HepG2 (cell line): ENCODE measurements at regions not wholly inside any gene's neighbourhood (a gene's known extent, or its start where the extent isn't known, plus 50 kb on each side); places are given as distances from the start of the nearest gene placed in this dataset.

ENCODE experiments used
- ATAC-seq: fragments of 200-7000 bp; cut with Tn5 transposase; 3 replicates; pipeline ENCODE4 v1.9.1; 2020; ENCODE audit warnings: mild to moderate bottlenecking, moderate library complexity
- BruUV-seq: library from RNA; stranded (reverse); fragments of 400-500 nt; replicated peaks from 2 replicates; lab custom pipeline; 2021; lab: Mats Ljungman, UMichigan
- CTCF ChIA-PET: fragments of 300-600 bp; formaldehyde crosslinking; extraction: SDS; loops from one replicate; lab custom pipeline; 2021; ENCODE audit warnings: low total read pairs, inconsistent platforms, low intra/inter-chr PET ratio; lab: Yijun Ruan, JAX
- POLR2A ChIA-PET: fragments of 350-600 bp; sonication (Branson Sonifier 250); formaldehyde crosslinking; loops from one replicate; lab custom pipeline; 2020; ENCODE audit warnings: antibody characterized with exemption, inconsistent platforms; lab: Yijun Ruan, JAX
- DNase-seq: peaks from one replicate; pipeline ENCODE4 v3.0.0-alpha.2; 2015; ENCODE audit warnings: low spot score
- FAIRE-seq: peaks from 3 replicates; lab custom pipeline; 2011; peaks lifted over from hg19 to GRCh38; lab: Jason Lieb, UNC
- H2AFZ ChIP-seq: one replicate; pipeline ENCODE4 v1.6.1; 2011; ENCODE audit warnings: low read length, inconsistent platforms
- H3K27ac ChIP-seq: fragments of 300-600 bp; 3 replicates; pipeline ENCODE4 v1.8.0; 2011; ENCODE audit warnings: mixed run types, mild to moderate bottlenecking, mixed read lengths, low read length, inconsistent platforms; ENCODE audit not compliant: insufficient read depth; ENCODE audit errors: extremely low read length
- H3K27me3 ChIP-seq, 2 experiments: fragments of 200-600 bp in 1 of 2; 2 replicates in 1 of 2; 3 replicates in 1 of 2; pipeline versions ENCODE4 v1.6.0 to v1.8.0; 2011; ENCODE audit warnings: low read length in 2 of 2, mild to moderate bottlenecking in 2 of 2, moderate library complexity in 2 of 2, inconsistent platforms in 1 of 2; ENCODE audit not compliant: insufficient read depth in 2 of 2, control insufficient read depth in 1 of 2
- H3K36me3 ChIP-seq, 2 experiments: fragments of 200-600 bp in 1 of 2; replicated peaks in 1 of 2; 2 replicates in 1 of 2; 3 replicates in 1 of 2; pipeline versions ENCODE4 v1.5.1 to v1.8.0; 2011; ENCODE audit warnings: low read length in 2 of 2, inconsistent platforms in 1 of 2; ENCODE audit not compliant: insufficient read depth in 2 of 2, control insufficient read depth in 1 of 2
- H3K4me1 ChIP-seq: 2 replicates; pipeline ENCODE4 v1.5.1; 2012; ENCODE audit warnings: low read length, inconsistent platforms; ENCODE audit not compliant: insufficient read depth
- H3K4me2 ChIP-seq: 2 replicates; pipeline ENCODE4 v1.6.0; 2011; ENCODE audit warnings: low read depth, low read length, inconsistent platforms
- H3K4me3 ChIP-seq, 3 experiments: fragments of 200-600 bp in 1 of 3; sonication (generic), shearing (Covaris generic) in 1 of 3; replicated peaks in 1 of 3; 2 replicates each; pipeline ENCODE4 v1.5.1; 2011 to 2016; ENCODE audit warnings: low read length in 3 of 3, inconsistent platforms in 2 of 3, low read depth in 2 of 3, mild to moderate bottlenecking in 2 of 3, control low read depth in 1 of 3, mixed read lengths in 1 of 3; ENCODE audit not compliant: insufficient read depth in 1 of 3
- H3K79me2 ChIP-seq: one replicate; pipeline ENCODE4 v1.6.1; 2011; ENCODE audit warnings: low read length, inconsistent platforms; ENCODE audit not compliant: insufficient read depth
- H3K9ac ChIP-seq: 2 replicates; pipeline ENCODE4 v1.6.0; 2011; ENCODE audit warnings: mild to moderate bottlenecking, low read depth, low read length, inconsistent platforms; ENCODE audit not compliant: insufficient read depth
- H3K9me3 ChIP-seq: 2 replicates; pipeline ENCODE4 v1.5.1; 2012; ENCODE audit warnings: mild to moderate bottlenecking, low read length
- H4K20me1 ChIP-seq: 2 replicates; pipeline ENCODE4 v1.6.0; 2011; ENCODE audit warnings: inconsistent platforms, mild to moderate bottlenecking, low read length, moderate library complexity; ENCODE audit not compliant: insufficient read depth
- ASH2L ChIP-seq: fragments of 300-600, 200-600 bp; sonication (generic); IDR thresholded peaks from 2 replicates; pipeline ENCODE4 v1.7.0; 2017; ENCODE audit warnings: low read depth, mild to moderate bottlenecking, moderate library complexity, mixed read lengths, low read length; ENCODE audit not compliant: insufficient read length
- CENPT ChIP-seq: sonication (generic); formaldehyde crosslinking; IDR thresholded peaks from 2 replicates; pipeline ENCODE4 v1.8.0; 2022; ENCODE audit warnings: low read depth, mild to moderate bottlenecking, moderate library complexity, missing genetic modification reagents
- GRHL1 ChIP-seq: sonication (generic); formaldehyde crosslinking; conservative IDR thresholded peaks from 2 replicates; pipeline ENCODE4 v1.8.0; 2022; ENCODE audit warnings: missing genetic modification reagents
- HNRNPL ChIP-seq: fragments of 200-400 bp; formaldehyde crosslinking; IDR thresholded peaks from 2 replicates; pipeline ENCODE4 v1.6.1; 2017; ENCODE audit warnings: mild to moderate bottlenecking, low read depth, low read length
- HOMEZ ChIP-seq: IDR thresholded peaks from 2 replicates; pipeline ENCODE4 v1.6.1; 2016; ENCODE audit warnings: low read depth
- MAFF ChIP-seq: IDR thresholded peaks from 2 replicates; pipeline ENCODE4 v1.6.1; 2011; ENCODE audit warnings: low read depth, low read length, improper control_type of control experiment
- MAFK ChIP-seq, 2 experiments: IDR thresholded peaks in 1 of 2; conservative IDR thresholded peaks in 1 of 2; 2 replicates each; pipeline ENCODE4 v1.6.1; 2011; ENCODE audit warnings: improper control_type of control experiment in 2 of 2, low read length in 2 of 2
- NFYB ChIP-seq: sonication (generic); formaldehyde crosslinking; IDR thresholded peaks from 2 replicates; pipeline ENCODE4 v1.4.0; 2020; ENCODE audit warnings: missing genetic modification reagents
- NFYC ChIP-seq: IDR thresholded peaks from 2 replicates; pipeline ENCODE4 v1.6.1; 2016; ENCODE audit warnings: missing genetic modification reagents, missing compliant biosample characterization
- SIX1 ChIP-seq: sonication (generic); formaldehyde crosslinking; IDR thresholded peaks from 2 replicates; pipeline ENCODE4 v1.4.0; 2020; ENCODE audit warnings: missing genetic modification reagents, borderline replicate concordance
- ZBTB21 ChIP-seq: sonication (generic); formaldehyde crosslinking; IDR thresholded peaks from 2 replicates; pipeline ENCODE4 v1.4.0; 2020; ENCODE audit warnings: missing genetic modification reagents
- ZBTB8A ChIP-seq: sonication (generic); formaldehyde crosslinking; IDR thresholded peaks from 2 replicates; pipeline ENCODE4 v1.4.0; 2020; ENCODE audit warnings: mild to moderate bottlenecking, low read depth, missing genetic modification reagents, borderline replicate concordance
- ZMYM4 ChIP-seq: sonication (generic); formaldehyde crosslinking; IDR thresholded peaks from 2 replicates; pipeline ENCODE4 v1.8.1; 2023; ENCODE audit warnings: mild to moderate bottlenecking, missing genetic modification reagents
- ZNF629 ChIP-seq: sonication (generic); formaldehyde crosslinking; conservative IDR thresholded peaks from 2 replicates; pipeline ENCODE4 v1.5.0; 2020; ENCODE audit warnings: missing genetic modification reagents
- ZNF891 ChIP-seq: sonication (generic); formaldehyde crosslinking; IDR thresholded peaks from 2 replicates; pipeline ENCODE4 v1.5.0; 2020; ENCODE audit warnings: mild to moderate bottlenecking, missing genetic modification reagents
- ZSCAN21 ChIP-seq: sonication (generic); formaldehyde crosslinking; IDR thresholded peaks from 2 replicates; pipeline ENCODE4 v1.8.0; 2022; ENCODE audit warnings: mild to moderate bottlenecking, missing genetic modification reagents, moderate library complexity, borderline replicate concordance
- WGBS: methylation state at CpG from one replicate; pipeline ENCODE4 v1.1.6; 2017; ENCODE audit warnings: low lambda C conversion rate; 5-methylcytosine and 5-hydroxymethylcytosine counted together
- in situ Hi-C: cut with HindIII; loops from 2 replicates; pipeline ENCODE4 v1.10.0; 2017; ENCODE audit warnings: low pct_unique_long_range_greater_than_20kb; ENCODE audit not compliant: extremely low pct_ligation_motif_present
- intact Hi-C: fragments of 100-400 bp; cut with micrococcal nuclease; formaldehyde crosslinking; loops from one replicate; pipeline ENCODE4 v1.10.0; 2022; ENCODE audit not compliant: unreplicated experiment

DNA sequence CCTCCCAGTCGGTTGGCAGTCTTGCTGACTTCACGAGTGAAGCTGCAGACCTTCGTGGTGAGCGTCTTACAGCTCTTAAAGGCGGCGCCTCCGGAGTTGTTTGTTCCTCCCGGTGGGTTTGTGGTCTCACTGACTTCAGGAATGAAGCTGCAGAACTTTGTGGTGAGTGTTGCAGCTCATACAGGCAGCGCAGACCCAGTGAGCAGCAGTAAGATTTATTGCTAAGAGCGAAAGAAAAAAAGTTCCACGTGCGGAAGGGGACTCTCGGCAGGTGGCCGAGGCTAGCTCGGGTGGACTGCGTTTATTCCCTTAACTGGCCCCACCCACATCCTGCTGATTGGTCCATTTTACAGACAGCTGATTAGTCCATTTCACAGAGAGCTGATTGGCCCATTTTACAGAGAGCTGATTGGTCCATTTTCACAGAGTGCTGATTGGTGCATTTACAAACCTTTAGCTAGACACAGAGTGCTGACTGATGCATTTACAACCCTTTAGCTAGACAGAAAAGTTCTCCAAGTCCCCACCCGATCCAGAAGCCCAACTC, 240.3 kb downstream of the LRATD1 start:
- ATAC-seq (no peak; the same call in 2 of the 3 replicates), FAIRE-seq (no peak), DNase-seq (no peak)
- in situ Hi-C loops (no loop called here), intact Hi-C loops (no loop called here)
- no TSS peak for BruUV-seq
- H3K27me3 ChIP-seq, result no peaks in the 10 kb centered on the region
- CTCF ChIA-PET, result no interaction called here
- 51% methylated on average over 17 of the region's 17 CpGs for WGBS
- H3K4me3 ChIP-seq, result no peak overlapping the region
- POLR2A ChIA-PET, result no interaction called here
- peaks cover 28% of the 10 kb centered on the region for H3K9me3 ChIP-seq
- H3K36me3 ChIP-seq, result no peaks in the 10 kb centered on the region
- H3K27ac ChIP-seq, result no peak overlapping the region
- no peaks in the 10 kb centered on the region for H3K79me2 ChIP-seq
- H3K9ac ChIP-seq, result no peak overlapping the region
- H2AFZ ChIP-seq, result no peak overlapping the region
- no peak overlapping the region for H3K4me2 ChIP-seq
- TF ChIP-seq NFYC (CRISPR knock-in tag) (peak; percentile 41; the same call in 1 of the 2 replicates), MAFF (peak; percentile 49; the same call in 1 of the 2 replicates), ZBTB8A (CRISPR knock-in tag) (no peak), NFYB (CRISPR knock-in tag) (peak; percentile 53; the same call in 1 of the 2 replicates), ASH2L (no peak), GRHL1 (CRISPR knock-in tag) (no peak), HNRNPL (no peak), CENPT (CRISPR knock-in tag) (no peak), MAFK (conservative IDR thresholded peaks at IDR 0.05 in 1 of 2, IDR thresholded peaks at IDR 0.05 in 1 of 2; ENCODE audit: low read length in 2 of 2) (peak; percentile 17 to 67; a peak in 2 of 4 replicates), ZSCAN21 (CRISPR knock-in tag) (no peak), ZMYM4 (CRISPR knock-in tag) (0 out of 2 replicates have a peak, but pooled peaks have one; percentile 18), ZNF891 (no peak), ZBTB21 (CRISPR knock-in tag) (no peak), HOMEZ (CRISPR knock-in tag) (no peak), ZNF629 (CRISPR knock-in tag) (no peak), SIX1 (no peak)
- no peaks in the 10 kb centered on the region for H4K20me1 ChIP-seq
- H3K4me1 ChIP-seq, result no peaks in the 10 kb centered on the region
